H9 (cell line): ENCODE measurements at regions not wholly inside any gene's neighbourhood (a gene's known extent, or its start where the extent isn't known, plus 50 kb on each side); places are given as distances from the start of the nearest gene placed in this dataset.

Experiments
- DNase-seq: peaks from one replicate; pipeline ENCODE4 v3.0.0-alpha.2; 2017
- H2AFZ ChIP-seq: one replicate; pipeline ENCODE4 v1.6.1; 2013; ENCODE audit warnings: mild to moderate bottlenecking, low read length, control low read depth, moderate library complexity
- H2AK5ac ChIP-seq: 2 replicates; pipeline ENCODE4 v1.6.1; 2013; ENCODE audit warnings: low read length, control low read depth, mixed read lengths; ENCODE audit not compliant: insufficient read length
- H2BK120ac ChIP-seq: one replicate; pipeline ENCODE4 v1.6.1; 2013; ENCODE audit warnings: low read depth, mild to moderate bottlenecking, low read length, control low read depth, inconsistent platforms; ENCODE audit not compliant: poor library complexity, severe bottlenecking
- H2BK12ac ChIP-seq: 2 replicates; pipeline ENCODE4 v1.6.1; 2013; ENCODE audit warnings: low read length, control low read depth, mixed read lengths, low read depth; ENCODE audit not compliant: insufficient read length
- H2BK15ac ChIP-seq: 2 replicates; pipeline ENCODE4 v1.6.1; 2013; ENCODE audit warnings: low read depth, low read length, control low read depth
- H2BK20ac ChIP-seq: one replicate; pipeline ENCODE4 v1.6.1; 2013; ENCODE audit warnings: low read depth, mild to moderate bottlenecking, low read length, control low read depth, inconsistent platforms; ENCODE audit not compliant: poor library complexity, severe bottlenecking
- H2BK5ac ChIP-seq: 2 replicates; pipeline ENCODE4 v1.6.1; 2013; ENCODE audit warnings: low read length, control low read depth, mixed read lengths; ENCODE audit not compliant: insufficient read length
- H3K14ac ChIP-seq: 2 replicates; pipeline ENCODE4 v1.6.1; 2013; ENCODE audit warnings: low read length, control low read depth; ENCODE audit not compliant: insufficient read depth
- H3K18ac ChIP-seq: 2 replicates; pipeline ENCODE4 v1.6.1; 2013; ENCODE audit warnings: low read depth, mild to moderate bottlenecking, mixed read lengths, low read length, control low read depth; ENCODE audit not compliant: insufficient read length
- H3K23ac ChIP-seq: 2 replicates; pipeline ENCODE4 v1.6.1; 2013; ENCODE audit warnings: low read length, control low read depth, mixed read lengths, low read depth; ENCODE audit not compliant: insufficient read length
- H3K23me2 ChIP-seq: 2 replicates; pipeline ENCODE4 v1.6.1; 2013; ENCODE audit warnings: low read depth, mild to moderate bottlenecking, mixed read lengths, low read length, control low read depth; ENCODE audit not compliant: insufficient read length, poor library complexity, severe bottlenecking
- H3K27ac ChIP-seq: 2 replicates; pipeline ENCODE4 v1.5.1; 2013; ENCODE audit warnings: low read length, control low read depth, mixed read lengths, low read depth; ENCODE audit not compliant: insufficient read length
- H3K27me3 ChIP-seq: 2 replicates; pipeline ENCODE4 v1.6.1; 2013; ENCODE audit warnings: low read length, control low read depth, inconsistent platforms; ENCODE audit not compliant: insufficient read depth
- H3K4ac ChIP-seq: 2 replicates; pipeline ENCODE4 v1.6.1; 2013; ENCODE audit warnings: low read depth, mild to moderate bottlenecking, control low read depth, inconsistent platforms, low read length, moderate library complexity
- H3K4me1 ChIP-seq: 2 replicates; pipeline ENCODE4 v1.6.1; 2013; ENCODE audit warnings: low read length, control low read depth, inconsistent platforms; ENCODE audit not compliant: insufficient read depth
- H3K4me2 ChIP-seq: 2 replicates; pipeline ENCODE4 v1.6.1; 2013; ENCODE audit warnings: low read length, control low read depth, mixed read lengths; ENCODE audit not compliant: insufficient read length, insufficient read depth
- H3K56ac ChIP-seq: 2 replicates; pipeline ENCODE4 v1.6.1; 2013; ENCODE audit warnings: low read depth, mild to moderate bottlenecking, mixed read lengths, low read length, control low read depth; ENCODE audit not compliant: insufficient read length
- H3K79me1 ChIP-seq: 2 replicates; pipeline ENCODE4 v1.6.1; 2013; ENCODE audit warnings: low read depth, mild to moderate bottlenecking, moderate library complexity, low read length, control low read depth, inconsistent platforms; ENCODE audit not compliant: insufficient read depth, poor library complexity, severe bottlenecking
- H3K79me2 ChIP-seq: 2 replicates; pipeline ENCODE4 v1.6.1; 2013; ENCODE audit warnings: low read length, control low read depth, inconsistent platforms; ENCODE audit not compliant: insufficient read depth
- H3K9ac ChIP-seq: 2 replicates; pipeline ENCODE4 v1.6.1; 2013; ENCODE audit warnings: low read length, control low read depth, mixed read lengths; ENCODE audit not compliant: insufficient read length; ENCODE audit errors: extremely low read depth
- H3K9me3 ChIP-seq: one replicate; pipeline ENCODE4 v1.6.1; 2013; ENCODE audit warnings: low read depth, low read length, inconsistent platforms; ENCODE audit not compliant: control insufficient read depth
- H3T11ph ChIP-seq: one replicate; pipeline ENCODE4 v1.6.1; 2013; ENCODE audit warnings: mild to moderate bottlenecking, low read length, control low read depth, inconsistent platforms
- H4K20me1 ChIP-seq: one replicate; pipeline ENCODE4 v1.6.1; 2013; ENCODE audit not compliant: control insufficient read depth, insufficient read length, insufficient read depth
- H4K5ac ChIP-seq: 2 replicates; pipeline ENCODE4 v1.6.1; 2013; ENCODE audit warnings: low read depth, mild to moderate bottlenecking, mixed read lengths, low read length, control low read depth; ENCODE audit not compliant: insufficient read length
- H4K8ac ChIP-seq: replicated peaks from 2 replicates; pipeline ENCODE4 v1.6.1; 2013; ENCODE audit warnings: low read length, control low read depth, mixed read lengths, low read depth; ENCODE audit not compliant: insufficient read length
- H4K91ac ChIP-seq: 2 replicates; pipeline ENCODE4 v1.6.1; 2013; ENCODE audit warnings: low read depth, mild to moderate bottlenecking, moderate library complexity, mixed read lengths, low read length, control low read depth; ENCODE audit not compliant: insufficient read length
- H3K27ac Mint-ChIP-seq, 3 experiments: 2 replicates in 2 of 3; 3 replicates in 1 of 3; pipeline ENCODE4 v1.8.0; 2020 to 2021; ENCODE audit warnings: mixed read lengths in 3 of 3, mild to moderate bottlenecking in 1 of 3, moderate library complexity in 1 of 3
- H3K27me3 Mint-ChIP-seq: 2 replicates; pipeline ENCODE4 v1.8.0; 2021; ENCODE audit warnings: low read depth, mild to moderate bottlenecking, moderate library complexity, mixed read lengths
- H3K36me3 Mint-ChIP-seq, 3 experiments: 2 replicates in 2 of 3; 3 replicates in 1 of 3; pipeline ENCODE4 v1.8.0; 2020 to 2021; ENCODE audit warnings: low read depth in 3 of 3, mixed read lengths in 3 of 3; ENCODE audit not compliant: insufficient read depth in 1 of 3
- H3K4me1 Mint-ChIP-seq, 2 experiments: 2 replicates each; pipeline ENCODE4 v1.8.0; 2020; ENCODE audit warnings: mixed read lengths in 2 of 2
- H3K4me3 Mint-ChIP-seq, 2 experiments: 2 replicates in 1 of 2; 3 replicates in 1 of 2; pipeline ENCODE4 v1.8.0; 2020 to 2021; ENCODE audit warnings: mild to moderate bottlenecking in 2 of 2, mixed read lengths in 2 of 2, moderate library complexity in 1 of 2
- H3K9me3 Mint-ChIP-seq, 2 experiments: 2 replicates in 1 of 2; 3 replicates in 1 of 2; pipeline ENCODE4 v1.8.0; 2020; ENCODE audit warnings: mild to moderate bottlenecking in 2 of 2, mixed read lengths in 2 of 2, moderate library complexity in 1 of 2
- WGBS: extraction: QIAGEN DNeasy Blood & Tissue Kit; methylation state at CpG from one replicate; pipeline ENCODE4 v1.1.7; 2013; ENCODE audit warnings: missing lambda C conversion rate, low lambda C conversion rate, mixed read lengths; ENCODE audit not compliant: insufficient read length; ENCODE audit errors: extremely low coverage; 5-methylcytosine and 5-hydroxymethylcytosine counted together
- TF ChIP-seq, protein P1 (sequence below): fragments of 200-600 bp; sonication (generic); conservative IDR thresholded peaks from 3 replicates; pipeline ENCODE4 v1.8.0; 2021; ENCODE audit warnings: antibody characterized with exemption, mild to moderate bottlenecking

DNA sequence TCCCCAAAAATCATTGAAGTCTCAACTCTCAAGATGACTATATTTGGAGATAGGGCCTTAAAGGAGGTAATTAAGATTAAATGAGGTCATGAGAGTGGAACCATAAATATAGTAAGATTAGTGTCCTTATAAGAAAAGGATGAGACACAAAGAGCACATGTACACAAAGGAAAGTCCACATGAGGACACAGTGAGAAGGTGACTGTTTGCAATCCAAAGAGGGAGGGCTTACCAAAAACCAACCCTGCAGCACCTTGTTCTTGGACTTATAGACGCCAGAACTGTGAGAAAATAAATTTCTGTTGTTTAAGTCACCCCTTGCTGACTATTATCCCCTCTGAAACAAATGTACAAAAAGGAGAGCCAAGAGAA, 150.4 kb upstream of the SMLR1 start:
- no peak overlapping the region for H4K91ac ChIP-seq
- TF ChIP-seq, protein P1, sequence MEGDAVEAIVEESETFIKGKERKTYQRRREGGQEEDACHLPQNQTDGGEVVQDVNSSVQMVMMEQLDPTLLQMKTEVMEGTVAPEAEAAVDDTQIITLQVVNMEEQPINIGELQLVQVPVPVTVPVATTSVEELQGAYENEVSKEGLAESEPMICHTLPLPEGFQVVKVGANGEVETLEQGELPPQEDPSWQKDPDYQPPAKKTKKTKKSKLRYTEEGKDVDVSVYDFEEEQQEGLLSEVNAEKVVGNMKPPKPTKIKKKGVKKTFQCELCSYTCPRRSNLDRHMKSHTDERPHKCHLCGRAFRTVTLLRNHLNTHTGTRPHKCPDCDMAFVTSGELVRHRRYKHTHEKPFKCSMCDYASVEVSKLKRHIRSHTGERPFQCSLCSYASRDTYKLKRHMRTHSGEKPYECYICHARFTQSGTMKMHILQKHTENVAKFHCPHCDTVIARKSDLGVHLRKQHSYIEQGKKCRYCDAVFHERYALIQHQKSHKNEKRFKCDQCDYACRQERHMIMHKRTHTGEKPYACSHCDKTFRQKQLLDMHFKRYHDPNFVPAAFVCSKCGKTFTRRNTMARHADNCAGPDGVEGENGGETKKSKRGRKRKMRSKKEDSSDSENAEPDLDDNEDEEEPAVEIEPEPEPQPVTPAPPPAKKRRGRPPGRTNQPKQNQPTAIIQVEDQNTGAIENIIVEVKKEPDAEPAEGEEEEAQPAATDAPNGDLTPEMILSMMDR, result no peak
- no peak overlapping the region for H3K23ac ChIP-seq

More for the DNA sequence above, 150.4 kb upstream of the SMLR1 start:
- Histone ChIP-seq H3K4me1 (no peaks in the 10 kb centered on the region), H3K14ac (no peak overlapping the region), H2AFZ (no peak overlapping the region), H3K23me2 (no peaks in the 10 kb centered on the region), H2BK120ac (no peak overlapping the region), H3K4me2 (no peak overlapping the region), H3T11ph (no peak overlapping the region), H2BK15ac (no peak overlapping the region), H2BK12ac (no peak overlapping the region), H2BK20ac (no peak overlapping the region), H3K27ac (no peak overlapping the region), H3K18ac (no peak overlapping the region), H3K27me3 (no peaks in the 10 kb centered on the region), H2AK5ac (no peak overlapping the region), H4K5ac (no peak overlapping the region), H3K79me2 (no peaks in the 10 kb centered on the region), H3K56ac (no peak overlapping the region), H2BK5ac (no peak overlapping the region), H4K8ac (no peak overlapping the region), H3K9ac (no peak overlapping the region), H3K9me3 (no peaks in the 10 kb centered on the region), H3K4ac (no peak overlapping the region), H3K79me1 (no peaks in the 10 kb centered on the region), H4K20me1 (no peaks in the 10 kb centered on the region)
- WGBS, result no CpG with 5 or more reads among the region's 1 CpG
- no peak for DNase-seq
- Mint-ChIP-seq H3K4me3 (no peak overlapping the region), H3K4me1 (peaks cover 9 to 13% of the 10 kb centered on the region in 2 experiments), H3K27me3 (no peaks in the 10 kb centered on the region), H3K9me3 (no peaks in the 10 kb centered on the region; a peak in 1 of 5 replicates), H3K27ac (no peak overlapping the region), H3K36me3 (no peaks in the 10 kb centered on the region)
